Thyroid gland (tissue), 4 donors: ENCODE measurements at regions not wholly inside any gene's neighbourhood (a gene's known extent, or its start where the extent isn't known, plus 50 kb on each side); places are given as distances from the start of the nearest gene placed in this dataset.

ENCODE experiments used
- DNase-seq, 2 donors: peaks; one replicate each; pipeline ENCODE4 v3.0.0-alpha.2; 2019
- H3K27ac ChIP-seq, 3 donors: fragments of 200-600 bp; sonication (generic); 1 replicate in 2 of 3; 2 replicates in 1 of 3; pipeline ENCODE4 v1.5.1; 2016 to 2019; ENCODE audit warnings: mild to moderate bottlenecking in 1 of 3, moderate library complexity in 1 of 3
- H3K27me3 ChIP-seq: fragments of 200-600 bp; sonication (generic); one replicate; pipeline ENCODE4 v1.5.1; 2019
- H3K36me3 ChIP-seq, 2 donors: fragments of 200-600 bp; sonication (generic); one replicate each; pipeline ENCODE4 v1.5.1; 2016 to 2019
- H3K4me1 ChIP-seq, 2 donors: fragments of 200-600 bp; sonication (generic); one replicate each; pipeline ENCODE4 v1.5.1; 2017 to 2019
- H3K4me3 ChIP-seq, 3 donors: fragments of 200-600 bp; sonication (generic); replicated peaks in 1 of 3; 1 replicate in 2 of 3; 2 replicates in 1 of 3; pipeline ENCODE4 v1.5.1; 2016; ENCODE audit warnings: mild to moderate bottlenecking in 1 of 3
- H3K9me3 ChIP-seq: fragments of 200-600 bp; sonication (generic); one replicate; pipeline ENCODE4 v1.5.1; 2017
- CTCF ChIP-seq, 6 experiments: fragments of 200-600 bp in 3 of 6; fragments of 450-650 bp in 3 of 6; sonication (generic) in 3 of 6; IDR thresholded peaks; one replicate each; pipeline ENCODE4 v1.5.1; 2016 to 2019; ENCODE audit warnings: antibody characterized with exemption in 6 of 6, mild to moderate bottlenecking in 2 of 6, inconsistent platforms in 1 of 6, moderate library complexity in 1 of 6
- POLR2A ChIP-seq, 2 donors: fragments of 450-650 bp; IDR thresholded peaks; one replicate each; pipeline ENCODE4 v1.6.1; 2017; ENCODE audit warnings: antibody characterized with exemption in 2 of 2, mild to moderate bottlenecking in 2 of 2, moderate library complexity in 1 of 2
- WGBS, 2 donors: methylation state at CpG; one replicate each; pipeline ENCODE4 v1.1.5; 2017; 5-methylcytosine and 5-hydroxymethylcytosine counted together
- intact Hi-C: fragments of 100-400 bp; cut with DNase I; formaldehyde crosslinking; loops from one replicate; pipeline ENCODE4 v1.15.1; 2023

GRCh38 chr1:39085174-39085573 is 59.0 kb downstream of the NDUFS5 start:
- Histone ChIP-seq H3K4me3 (no peak overlapping the region), H3K36me3 (no peaks in the 10 kb centered on the region), H3K27ac (no peak overlapping the region), H3K27me3 (no peaks in the 10 kb centered on the region), H3K9me3 (no peaks in the 10 kb centered on the region), H3K4me1 (peaks cover 0 to 33% of the 10 kb centered on the region in 2 donors)
- 74 to 75% methylated on average over 4 of the region's 4 CpGs for WGBS, 2 donors
- TF ChIP-seq POLR2A (IDR thresholded peaks at IDR 0.05), result no peak
- no peak for TF ChIP-seq CTCF (IDR thresholded peaks at IDR 0.05)
- no peak for DNase-seq
- intact Hi-C loops, result no loop called here

GRCh38 chr1:39086386-39086785 is 60.2 kb downstream of the NDUFS5 start:
- 26% methylated on average over 3 of the region's 3 CpGs for WGBS, 2 donors
- Histone ChIP-seq H3K9me3 (no peaks in the 10 kb centered on the region), H3K27me3 (no peaks in the 10 kb centered on the region), H3K4me3 (no peak overlapping the region), H3K4me1 (peaks cover 0 to 39% of the 10 kb centered on the region in 2 donors), H3K36me3 (no peaks in the 10 kb centered on the region), H3K27ac (peak overlapping the region in 2 of 3 donors; percentile 45 to 46)
- intact Hi-C loops, result no loop called here
- no peak for DNase-seq
- TF ChIP-seq POLR2A (IDR thresholded peaks at IDR 0.05), result no peak
- no peak for TF ChIP-seq CTCF (IDR thresholded peaks at IDR 0.05)

- intact Hi-C loops, result no loop called here
- TF ChIP-seq POLR2A (IDR thresholded peaks at IDR 0.05) (no peak), CTCF (IDR thresholded peaks at IDR 0.05) (no peak)
- peaks cover 0 to 35% of the 10 kb centered on the region in 2 donors for H3K4me1 ChIP-seq
- H3K27me3 ChIP-seq, result no peaks in the 10 kb centered on the region
- peak overlapping the region in 2 of 3 donors; percentile 45 to 46 for H3K27ac ChIP-seq
- H3K4me3 ChIP-seq, result no peak overlapping the region
- no peaks in the 10 kb centered on the region for H3K9me3 ChIP-seq
- no peak for DNase-seq
- WGBS, 2 donors, result 52 to 63% methylated on average over 7 of the region's 7 CpGs
- H3K36me3 ChIP-seq, result no peaks in the 10 kb centered on the region
These were observed 60.8 kb downstream of the NDUFS5 start for GRCh38 chr1:39086865-39087409.

- H3K36me3 ChIP-seq, result no peaks in the 10 kb centered on the region
- peaks cover 0 to 30% of the 10 kb centered on the region in 2 donors for H3K4me1 ChIP-seq
- intact Hi-C loops, result no loop called here
- TF ChIP-seq POLR2A (IDR thresholded peaks at IDR 0.05), result no peak
- TF ChIP-seq CTCF (IDR thresholded peaks at IDR 0.05), result no peak
- WGBS, 2 donors, result 86 to 94% methylated on average over 3 of the region's 3 CpGs
- no peak for DNase-seq
- peak overlapping the region in 2 of 3 donors; percentile 45 to 46 for H3K27ac ChIP-seq
- no peaks in the 10 kb centered on the region for H3K9me3 ChIP-seq
- no peaks in the 10 kb centered on the region for H3K27me3 ChIP-seq
- H3K4me3 ChIP-seq, result no peak overlapping the region
These were observed 61.3 kb downstream of the NDUFS5 start for GRCh38 chr1:39087435-39087834.

GRCh38 chr1:39088658-39089057 is 62.5 kb downstream of the NDUFS5 start:
- H3K36me3 ChIP-seq, result no peaks in the 10 kb centered on the region
- peaks cover 0 to 29% of the 10 kb centered on the region in 2 donors for H3K4me1 ChIP-seq
- 84 to 87% methylated on average over 3 of the region's 3 CpGs for WGBS, 2 donors
- no peak for DNase-seq
- TF ChIP-seq CTCF (IDR thresholded peaks at IDR 0.05) (no peak), POLR2A (IDR thresholded peaks at IDR 0.05) (no peak)
- no peak overlapping the region for H3K27ac ChIP-seq
- H3K4me3 ChIP-seq, result no peak overlapping the region
- H3K9me3 ChIP-seq, result no peaks in the 10 kb centered on the region
- no peaks in the 10 kb centered on the region for H3K27me3 ChIP-seq
- intact Hi-C loops, result no loop called here
